GM23248 (cell line): ENCODE measurements at regions not wholly inside any gene's neighbourhood (a gene's known extent, or its start where the extent isn't known, plus 50 kb on each side); places are given as distances from the start of the nearest gene placed in this dataset.

Experiments
- DNase-seq: peaks from one replicate; pipeline ENCODE4 v3.0.0-alpha.2; 2015
- H2AFZ ChIP-seq: fragments of 200-600 bp; sonication (generic); 2 replicates; pipeline ENCODE4 v1.6.1; 2016; ENCODE audit warnings: antibody characterized with exemption
- H3F3A ChIP-seq: fragments of 200-600 bp; sonication (generic); 2 replicates; pipeline ENCODE4 v1.6.1; 2016; ENCODE audit warnings: mild to moderate bottlenecking, antibody characterized with exemption, mixed run types; ENCODE audit not compliant: insufficient read depth
- H3K27ac ChIP-seq: fragments of 200-600 bp; sonication (generic); 2 replicates; pipeline ENCODE4 v1.5.1; 2016; ENCODE audit warnings: mild to moderate bottlenecking
- H3K27me3 ChIP-seq: fragments of 200-600 bp; sonication (generic); replicated peaks from 2 replicates; pipeline ENCODE4 v1.6.1; 2016; ENCODE audit warnings: mild to moderate bottlenecking; ENCODE audit not compliant: insufficient read depth
- H3K36me3 ChIP-seq: fragments of 200-600 bp; sonication (generic); 2 replicates; pipeline ENCODE4 v1.6.1; 2016; ENCODE audit warnings: low read depth, mild to moderate bottlenecking
- H3K4me1 ChIP-seq: fragments of 200-600 bp; sonication (generic); 2 replicates; pipeline ENCODE4 v1.6.1; 2016; ENCODE audit warnings: mild to moderate bottlenecking; ENCODE audit not compliant: insufficient read depth
- H3K4me2 ChIP-seq: fragments of 200-600 bp; sonication (generic); one replicate; pipeline ENCODE4 v1.6.1; 2016; ENCODE audit warnings: mild to moderate bottlenecking; ENCODE audit not compliant: unreplicated experiment
- H3K4me3 ChIP-seq: fragments of 200-600 bp; sonication (generic); 2 replicates; pipeline ENCODE4 v1.5.1; 2016; ENCODE audit warnings: mild to moderate bottlenecking
- H3K79me2 ChIP-seq: fragments of 200-600 bp; sonication (generic); 2 replicates; pipeline ENCODE4 v1.6.1; 2016; ENCODE audit warnings: mild to moderate bottlenecking; ENCODE audit not compliant: insufficient read depth
- H3K9ac ChIP-seq: fragments of 200-600 bp; sonication (generic); 2 replicates; pipeline ENCODE4 v1.6.1; 2016; ENCODE audit warnings: mild to moderate bottlenecking
- H3K9me2 ChIP-seq: fragments of 200-600 bp; sonication (generic); 2 replicates; pipeline ENCODE4 v1.6.1; 2016; ENCODE audit warnings: mixed run types, mild to moderate bottlenecking, moderate library complexity; ENCODE audit not compliant: insufficient read depth
- H3K9me3 ChIP-seq: fragments of 200-600 bp; sonication (generic); one replicate; pipeline ENCODE4 v1.6.1; 2017; ENCODE audit warnings: low read depth
- H4K20me1 ChIP-seq: fragments of 200-600 bp; sonication (generic); 2 replicates; pipeline ENCODE4 v1.6.0; 2016; ENCODE audit not compliant: insufficient read depth
- EZH2 ChIP-seq: fragments of 200-600 bp; sonication (generic); IDR thresholded peaks from 2 replicates; pipeline ENCODE4 v1.6.1; 2018; ENCODE audit warnings: antibody characterized with exemption, mild to moderate bottlenecking; ENCODE audit not compliant: insufficient read depth, poor library complexity, severe bottlenecking
- EZH2phosphoT487 ChIP-seq: fragments of 200-600 bp; sonication (generic); IDR thresholded peaks from 2 replicates; pipeline ENCODE4 v1.6.1; 2018; ENCODE audit warnings: antibody characterized with exemption, moderate library complexity, mild to moderate bottlenecking, low read depth; ENCODE audit not compliant: insufficient read depth
- WGBS, 2 experiments: methylation state at CpG; one replicate each; pipeline ENCODE4 v1.1.6; 2015 to 2017; ENCODE audit warnings: low lambda C conversion rate in 2 of 2, low coverage in 1 of 2; ENCODE audit errors: missing lambda C conversion rate in 2 of 2; 5-methylcytosine and 5-hydroxymethylcytosine counted together
- in situ Hi-C: fragments of 300-500 bp; cut with MboI; formaldehyde crosslinking; loops from 2 replicates; pipeline ENCODE4 v1.15.0; 2020

DNA sequence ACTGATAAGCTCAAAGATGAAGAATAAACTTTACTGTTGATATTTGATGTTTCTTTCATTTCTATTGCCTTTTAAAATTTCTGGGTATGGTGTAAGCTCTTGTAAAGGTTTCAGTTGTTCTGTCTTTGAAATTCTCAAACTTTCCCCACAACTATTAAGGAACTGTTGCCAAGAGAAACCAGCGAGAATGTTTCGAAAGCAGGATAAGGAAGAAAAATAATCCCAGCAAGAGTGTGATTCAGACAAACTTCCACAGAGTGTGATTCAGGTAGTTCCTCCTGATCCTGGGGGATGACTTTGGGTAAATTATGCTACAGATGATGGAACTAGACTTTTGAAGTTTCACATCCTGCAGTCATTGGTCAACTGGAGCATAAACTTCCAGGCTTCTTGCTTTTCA lies 632.0 kb downstream of the NSUN3 start:
- H3K79me2 ChIP-seq = no peaks in the 10 kb centered on the region
- in situ Hi-C loops = no loop called here
- H3K9me2 ChIP-seq = no peaks in the 10 kb centered on the region; the same call in 1 of the 2 replicates
- no peaks in the 10 kb centered on the region for H3K27me3 ChIP-seq
- no peak for TF ChIP-seq EZH2
- no peak for TF ChIP-seq EZH2phosphoT487
- DNase-seq = no peak
- H4K20me1 ChIP-seq = no peaks in the 10 kb centered on the region
- H3K4me3 ChIP-seq = no peak overlapping the region
- no peak overlapping the region for H2AFZ ChIP-seq
- no peaks in the 10 kb centered on the region for H3F3A ChIP-seq
- no peak overlapping the region for H3K9ac ChIP-seq
- no peak overlapping the region for H3K4me2 ChIP-seq
- 10 to 13% methylated on average over 2 of the region's 2 CpGs for WGBS, 2 experiments
- no peak overlapping the region for H3K27ac ChIP-seq
- H3K36me3 ChIP-seq = no peaks in the 10 kb centered on the region
- H3K4me1 ChIP-seq = no peaks in the 10 kb centered on the region
- no peaks in the 10 kb centered on the region for H3K9me3 ChIP-seq

DNA sequence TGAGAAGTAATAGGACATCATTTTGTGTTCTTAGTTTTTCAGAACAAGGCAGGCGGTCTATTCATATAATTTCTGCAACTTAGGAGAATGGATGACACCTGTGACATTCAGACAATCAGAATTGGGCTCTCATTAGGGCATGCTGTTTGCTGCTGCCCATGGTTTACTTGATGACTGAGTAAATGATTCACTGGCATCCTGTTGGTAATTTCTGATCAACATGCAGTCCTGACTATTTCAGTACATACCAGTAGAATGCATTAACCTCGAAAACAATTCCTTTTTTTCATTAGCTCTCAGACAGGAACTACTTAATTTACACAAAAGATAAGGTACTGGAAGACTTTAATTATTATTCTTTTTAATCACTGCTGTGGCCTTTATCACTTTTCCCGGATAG lies 641.6 kb downstream of the NSUN3 start:
- Histone ChIP-seq H3K27me3 (no peaks in the 10 kb centered on the region), H3K9me2 (no peaks in the 10 kb centered on the region), H3K4me3 (no peak overlapping the region), H4K20me1 (no peaks in the 10 kb centered on the region), H3K4me2 (no peak overlapping the region), H3K9ac (no peak overlapping the region), H3K79me2 (no peaks in the 10 kb centered on the region), H3K4me1 (no peaks in the 10 kb centered on the region), H3K36me3 (no peaks in the 10 kb centered on the region), H2AFZ (no peak overlapping the region), H3F3A (no peaks in the 10 kb centered on the region), H3K27ac (no peak overlapping the region), H3K9me3 (no peaks in the 10 kb centered on the region)
- in situ Hi-C loops = no loop called here
- no peak for DNase-seq
- WGBS, 2 experiments = 9% methylated on average over 3 of the region's 3 CpGs
- TF ChIP-seq EZH2phosphoT487 (no peak), EZH2 (no peak)

DNA sequence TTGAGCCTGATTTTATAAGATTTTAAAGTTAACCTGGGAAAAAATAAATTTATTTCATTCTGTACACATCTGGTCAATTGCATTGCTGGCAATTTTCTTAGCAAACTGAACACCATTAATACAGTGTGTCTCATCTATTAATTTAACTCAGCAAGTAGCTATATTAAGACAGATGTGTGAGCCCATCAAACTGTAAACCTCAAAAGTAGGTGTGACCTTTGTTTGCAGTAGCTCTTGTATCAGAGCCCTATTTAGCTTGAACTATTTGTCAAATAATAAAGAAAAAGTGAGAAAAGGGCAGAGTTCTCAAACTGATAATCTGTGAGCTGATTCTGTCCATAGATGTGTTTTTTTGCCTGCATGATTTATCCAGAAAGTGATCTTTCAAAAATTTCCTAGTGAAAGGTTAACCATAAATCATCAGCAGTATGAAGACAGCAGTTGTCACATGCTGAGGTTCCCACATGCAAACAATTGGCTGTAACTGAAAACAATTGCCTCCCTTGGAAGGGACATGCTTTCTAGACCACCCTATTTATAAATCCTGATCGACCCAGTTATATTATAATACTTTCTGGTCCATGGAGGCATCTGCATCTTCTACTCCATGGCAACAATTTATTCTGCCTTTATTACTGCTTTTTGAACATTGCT lies 646.5 kb downstream of the NSUN3 start:
- no peaks in the 10 kb centered on the region for H4K20me1 ChIP-seq
- no peaks in the 10 kb centered on the region for H3F3A ChIP-seq
- in situ Hi-C loops = no loop called here
- no peaks in the 10 kb centered on the region for H3K79me2 ChIP-seq
- H3K4me3 ChIP-seq = no peak overlapping the region
- H3K4me1 ChIP-seq = no peaks in the 10 kb centered on the region
- no peaks in the 10 kb centered on the region for H3K9me3 ChIP-seq
- TF ChIP-seq EZH2phosphoT487 (no peak), EZH2 (no peak)
- no peak overlapping the region for H3K9ac ChIP-seq
- DNase-seq = no peak
- H2AFZ ChIP-seq = no peak overlapping the region
- no peak overlapping the region for H3K27ac ChIP-seq
- WGBS, 2 experiments = 0 to 3% methylated on average over 1 of the region's 1 CpG
- H3K4me2 ChIP-seq = no peak overlapping the region
- no peaks in the 10 kb centered on the region for H3K36me3 ChIP-seq
- no peaks in the 10 kb centered on the region for H3K27me3 ChIP-seq
- H3K9me2 ChIP-seq = no peaks in the 10 kb centered on the region

DNA sequence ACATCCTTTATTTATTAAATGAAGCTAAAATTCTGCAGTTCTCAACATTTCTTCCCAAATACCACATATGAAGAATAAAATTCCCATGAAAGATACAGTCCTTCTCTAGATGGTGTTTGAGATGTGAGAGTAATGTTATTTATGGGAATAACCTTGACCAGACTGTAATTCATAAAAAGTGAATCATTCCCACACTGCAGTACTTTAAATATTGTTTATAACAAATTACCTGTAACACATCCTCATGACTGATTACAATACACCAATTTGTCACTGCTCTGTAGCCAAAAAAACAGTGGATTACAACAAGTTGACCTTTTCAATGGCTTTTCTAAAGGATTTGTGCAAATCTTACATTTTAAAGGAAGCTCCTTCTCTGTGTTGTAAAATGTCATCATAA lies 651.3 kb downstream of the NSUN3 start:
- Histone ChIP-seq H3F3A (no peaks in the 10 kb centered on the region), H2AFZ (no peak overlapping the region), H3K27me3 (no peaks in the 10 kb centered on the region), H3K4me2 (no peak overlapping the region), H4K20me1 (no peaks in the 10 kb centered on the region), H3K9me3 (no peaks in the 10 kb centered on the region), H3K4me1 (no peaks in the 10 kb centered on the region), H3K9me2 (no peaks in the 10 kb centered on the region), H3K9ac (no peak overlapping the region), H3K36me3 (no peaks in the 10 kb centered on the region), H3K27ac (no peak overlapping the region), H3K79me2 (no peaks in the 10 kb centered on the region), H3K4me3 (no peak overlapping the region)
- TF ChIP-seq EZH2 = no peak
- DNase-seq = no peak
- in situ Hi-C loops = no loop called here

DNA sequence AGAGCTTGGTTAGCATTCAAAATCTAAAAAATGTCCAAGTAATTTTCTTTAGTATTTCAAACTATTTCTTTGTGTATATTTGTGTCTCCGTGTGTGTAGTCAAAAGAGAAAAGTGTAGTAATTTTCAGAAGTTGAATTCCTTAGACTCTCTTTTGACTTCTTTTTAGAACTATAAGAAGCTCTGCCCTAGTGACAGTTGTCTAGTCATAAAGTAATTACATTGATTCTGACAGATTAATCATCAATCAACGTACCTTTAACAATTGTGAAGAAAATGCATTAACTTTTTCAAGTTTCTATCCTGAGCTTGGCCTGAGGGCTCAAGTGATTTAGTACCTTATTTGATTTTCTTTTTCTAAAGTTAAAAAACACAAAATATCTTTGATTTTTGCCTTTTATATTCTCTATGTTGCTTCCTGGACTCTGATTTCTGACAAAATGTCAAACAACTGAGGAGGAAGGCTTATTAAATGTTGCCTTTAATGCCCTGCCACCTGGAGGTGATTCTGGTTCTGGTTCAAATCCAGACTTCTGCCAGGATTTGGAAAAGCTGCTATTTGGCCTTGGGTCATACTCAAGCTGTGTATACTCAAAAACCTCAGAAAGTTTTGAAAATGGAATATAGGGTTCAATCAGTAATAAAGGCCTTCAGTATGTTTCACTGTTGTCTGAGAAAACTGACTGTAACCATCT lies 653.6 kb downstream of the NSUN3 start:
- Histone ChIP-seq H3K27me3 (no peaks in the 10 kb centered on the region), H2AFZ (no peak overlapping the region), H3K4me3 (no peak overlapping the region), H3K27ac (no peak overlapping the region), H3K79me2 (no peaks in the 10 kb centered on the region), H3K9me2 (no peaks in the 10 kb centered on the region), H3K9me3 (no peaks in the 10 kb centered on the region), H4K20me1 (no peaks in the 10 kb centered on the region), H3K36me3 (no peaks in the 10 kb centered on the region), H3K4me2 (no peak overlapping the region), H3K4me1 (no peaks in the 10 kb centered on the region), H3F3A (no peaks in the 10 kb centered on the region), H3K9ac (no peak overlapping the region)
- TF ChIP-seq EZH2phosphoT487 = no peak
- no peak for TF ChIP-seq EZH2
- 6 to 18% methylated on average over 2 of the region's 2 CpGs for WGBS, 2 experiments
- in situ Hi-C loops = no loop called here
- DNase-seq = no peak
